ENCODE measurements at regions not wholly inside any gene's neighbourhood (a gene's known extent, or its start where the extent isn't known, plus 50 kb on each side); places are given as distances from the start of the nearest gene placed in this dataset.

GRCh38 chr1:221317537-221317936 is 424.4 kb downstream of the DUSP10 start:
- no peak for TF ChIP-seq ZFX (IDR thresholded peaks at IDR 0.05; ENCODE audit: borderline replicate concordance)
- TF ChIP-seq, protein P1, sequence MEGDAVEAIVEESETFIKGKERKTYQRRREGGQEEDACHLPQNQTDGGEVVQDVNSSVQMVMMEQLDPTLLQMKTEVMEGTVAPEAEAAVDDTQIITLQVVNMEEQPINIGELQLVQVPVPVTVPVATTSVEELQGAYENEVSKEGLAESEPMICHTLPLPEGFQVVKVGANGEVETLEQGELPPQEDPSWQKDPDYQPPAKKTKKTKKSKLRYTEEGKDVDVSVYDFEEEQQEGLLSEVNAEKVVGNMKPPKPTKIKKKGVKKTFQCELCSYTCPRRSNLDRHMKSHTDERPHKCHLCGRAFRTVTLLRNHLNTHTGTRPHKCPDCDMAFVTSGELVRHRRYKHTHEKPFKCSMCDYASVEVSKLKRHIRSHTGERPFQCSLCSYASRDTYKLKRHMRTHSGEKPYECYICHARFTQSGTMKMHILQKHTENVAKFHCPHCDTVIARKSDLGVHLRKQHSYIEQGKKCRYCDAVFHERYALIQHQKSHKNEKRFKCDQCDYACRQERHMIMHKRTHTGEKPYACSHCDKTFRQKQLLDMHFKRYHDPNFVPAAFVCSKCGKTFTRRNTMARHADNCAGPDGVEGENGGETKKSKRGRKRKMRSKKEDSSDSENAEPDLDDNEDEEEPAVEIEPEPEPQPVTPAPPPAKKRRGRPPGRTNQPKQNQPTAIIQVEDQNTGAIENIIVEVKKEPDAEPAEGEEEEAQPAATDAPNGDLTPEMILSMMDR (IDR thresholded peaks at IDR 0.05), result no peak
- no peak overlapping the region for H3K27ac ChIP-seq

GRCh38 chr1:221327954-221328353 is 413.9 kb downstream of the DUSP10 start:
- no peak overlapping the region for H3K27ac ChIP-seq
- TF ChIP-seq, protein P1 (IDR thresholded peaks at IDR 0.05), result no peak
- no peak for TF ChIP-seq ZFX (IDR thresholded peaks at IDR 0.05; ENCODE audit: borderline replicate concordance)

GRCh38 chr1:221328371-221328770 is 413.5 kb downstream of the DUSP10 start:
- H3K27ac ChIP-seq, result no peak overlapping the region
- TF ChIP-seq, protein P1 (IDR thresholded peaks at IDR 0.05), result no peak
- no peak for TF ChIP-seq ZFX (IDR thresholded peaks at IDR 0.05; ENCODE audit: borderline replicate concordance)

- no peak overlapping the region for H3K27ac ChIP-seq
- TF ChIP-seq, protein P1 (IDR thresholded peaks at IDR 0.05), result no peak
- no peak for TF ChIP-seq ZFX (IDR thresholded peaks at IDR 0.05; ENCODE audit: borderline replicate concordance)
Measured at GRCh38 chr1:221331273-221332183, 410.4 kb downstream of the DUSP10 start.

GRCh38 chr1:221334062-221334461 is 407.8 kb downstream of the DUSP10 start:
- no peak for TF ChIP-seq ZFX (IDR thresholded peaks at IDR 0.05; ENCODE audit: borderline replicate concordance)
- TF ChIP-seq, protein P1 (IDR thresholded peaks at IDR 0.05), result no peak
- no peak overlapping the region for H3K27ac ChIP-seq

- H3K27ac ChIP-seq, result no peak overlapping the region
- TF ChIP-seq, protein P1 (IDR thresholded peaks at IDR 0.05), result no peak
- no peak for TF ChIP-seq ZFX (IDR thresholded peaks at IDR 0.05; ENCODE audit: borderline replicate concordance)
Measured at GRCh38 chr1:221335161-221336101, 406.5 kb downstream of the DUSP10 start.
